ENCODE measurements at regions not wholly inside any gene's neighbourhood (a gene's known extent, or its start where the extent isn't known, plus 50 kb on each side); places are given as distances from the start of the nearest gene placed in this dataset.
"Not testable (repeated sequence)": the region's sequence is repeated elsewhere in the genome, so short reads cannot be mapped to it uniquely, and the experiment has no call there.

DNA sequence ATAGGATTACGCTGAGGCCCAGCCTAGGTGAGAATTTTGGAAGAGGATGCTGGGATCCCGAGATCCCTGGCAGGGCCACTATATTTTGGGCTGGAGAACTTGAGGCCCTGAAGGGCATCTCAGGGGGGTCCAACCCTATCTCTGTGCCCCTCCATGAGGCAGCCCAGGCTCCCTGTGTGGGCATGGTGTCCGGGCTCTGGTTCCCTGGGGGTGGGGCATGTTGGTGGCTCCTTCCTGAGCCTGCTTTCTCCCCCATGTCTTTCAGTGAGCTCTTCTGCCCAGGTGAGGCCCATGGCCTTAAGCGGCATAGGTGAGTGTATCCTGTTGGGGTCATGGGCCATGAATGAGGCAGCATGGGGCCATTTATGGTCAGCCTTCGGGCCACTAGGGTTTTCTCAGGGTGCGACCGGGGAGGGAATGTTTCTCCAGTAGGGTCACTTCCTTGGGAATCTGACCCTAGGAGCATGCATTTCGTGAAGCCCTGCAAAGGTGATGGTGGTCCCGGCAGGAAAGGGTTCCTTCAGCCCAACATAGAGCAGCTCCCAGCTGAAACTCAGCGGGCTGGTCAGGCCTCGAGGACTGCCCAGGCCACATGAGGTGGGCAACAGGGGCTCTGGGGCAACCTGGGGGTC, 191.3 kb downstream of the UBE3A start (continued):
- TF ChIP-seq, protein P1, sequence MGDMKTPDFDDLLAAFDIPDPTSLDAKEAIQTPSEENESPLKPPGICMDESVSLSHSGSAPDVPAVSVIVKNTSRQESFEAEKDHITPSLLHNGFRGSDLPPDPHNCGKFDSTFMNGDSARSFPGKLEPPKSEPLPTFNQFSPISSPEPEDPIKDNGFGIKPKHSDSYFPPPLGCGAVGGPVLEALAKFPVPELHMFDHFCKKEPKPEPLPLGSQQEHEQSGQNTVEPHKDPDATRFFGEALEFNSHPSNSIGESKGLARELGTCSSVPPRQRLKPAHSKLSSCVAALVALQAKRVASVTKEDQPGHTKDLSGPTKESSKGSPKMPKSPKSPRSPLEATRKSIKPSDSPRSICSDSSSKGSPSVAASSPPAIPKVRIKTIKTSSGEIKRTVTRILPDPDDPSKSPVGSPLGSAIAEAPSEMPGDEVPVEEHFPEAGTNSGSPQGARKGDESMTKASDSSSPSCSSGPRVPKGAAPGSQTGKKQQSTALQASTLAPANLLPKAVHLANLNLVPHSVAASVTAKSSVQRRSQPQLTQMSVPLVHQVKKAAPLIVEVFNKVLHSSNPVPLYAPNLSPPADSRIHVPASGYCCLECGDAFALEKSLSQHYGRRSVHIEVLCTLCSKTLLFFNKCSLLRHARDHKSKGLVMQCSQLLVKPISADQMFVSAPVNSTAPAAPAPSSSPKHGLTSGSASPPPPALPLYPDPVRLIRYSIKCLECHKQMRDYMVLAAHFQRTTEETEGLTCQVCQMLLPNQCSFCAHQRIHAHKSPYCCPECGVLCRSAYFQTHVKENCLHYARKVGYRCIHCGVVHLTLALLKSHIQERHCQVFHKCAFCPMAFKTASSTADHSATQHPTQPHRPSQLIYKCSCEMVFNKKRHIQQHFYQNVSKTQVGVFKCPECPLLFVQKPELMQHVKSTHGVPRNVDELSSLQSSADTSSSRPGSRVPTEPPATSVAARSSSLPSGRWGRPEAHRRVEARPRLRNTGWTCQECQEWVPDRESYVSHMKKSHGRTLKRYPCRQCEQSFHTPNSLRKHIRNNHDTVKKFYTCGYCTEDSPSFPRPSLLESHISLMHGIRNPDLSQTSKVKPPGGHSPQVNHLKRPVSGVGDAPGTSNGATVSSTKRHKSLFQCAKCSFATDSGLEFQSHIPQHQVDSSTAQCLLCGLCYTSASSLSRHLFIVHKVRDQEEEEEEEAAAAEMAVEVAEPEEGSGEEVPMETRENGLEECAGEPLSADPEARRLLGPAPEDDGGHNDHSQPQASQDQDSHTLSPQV (IDR thresholded peaks at IDR 0.05): no peak
- TF ChIP-seq, protein P2, sequence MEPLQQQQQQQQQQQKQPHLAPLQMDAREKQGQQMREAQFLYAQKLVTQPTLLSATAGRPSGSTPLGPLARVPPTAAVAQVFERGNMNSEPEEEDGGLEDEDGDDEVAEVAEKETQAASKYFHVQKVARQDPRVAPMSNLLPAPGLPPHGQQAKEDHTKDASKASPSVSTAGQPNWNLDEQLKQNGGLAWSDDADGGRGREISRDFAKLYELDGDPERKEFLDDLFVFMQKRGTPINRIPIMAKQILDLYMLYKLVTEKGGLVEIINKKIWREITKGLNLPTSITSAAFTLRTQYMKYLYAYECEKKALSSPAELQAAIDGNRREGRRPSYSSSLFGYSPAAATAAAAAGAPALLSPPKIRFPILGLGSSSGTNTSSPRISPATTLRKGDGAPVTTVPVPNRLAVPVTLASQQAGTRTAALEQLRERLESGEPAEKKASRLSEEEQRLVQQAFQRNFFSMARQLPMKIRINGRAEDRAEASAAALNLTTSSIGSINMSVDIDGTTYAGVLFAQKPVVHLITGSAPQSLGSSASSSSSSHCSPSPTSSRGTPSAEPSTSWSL (CRISPR knock-in tag; IDR thresholded peaks at IDR 0.05; ENCODE audit: borderline replicate concordance): no peak
- TF ChIP-seq, protein P3, sequence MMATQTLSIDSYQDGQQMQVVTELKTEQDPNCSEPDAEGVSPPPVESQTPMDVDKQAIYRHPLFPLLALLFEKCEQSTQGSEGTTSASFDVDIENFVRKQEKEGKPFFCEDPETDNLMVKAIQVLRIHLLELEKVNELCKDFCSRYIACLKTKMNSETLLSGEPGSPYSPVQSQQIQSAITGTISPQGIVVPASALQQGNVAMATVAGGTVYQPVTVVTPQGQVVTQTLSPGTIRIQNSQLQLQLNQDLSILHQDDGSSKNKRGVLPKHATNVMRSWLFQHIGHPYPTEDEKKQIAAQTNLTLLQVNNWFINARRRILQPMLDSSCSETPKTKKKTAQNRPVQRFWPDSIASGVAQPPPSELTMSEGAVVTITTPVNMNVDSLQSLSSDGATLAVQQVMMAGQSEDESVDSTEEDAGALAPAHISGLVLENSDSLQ (IDR thresholded peaks at IDR 0.05): no peak
- TF ChIP-seq GTF2E2 (tag; IDR thresholded peaks at IDR 0.05): no peak
- no peak for TF ChIP-seq E2F3 (CRISPR knock-in tag; IDR thresholded peaks at IDR 0.05)
- TF ChIP-seq SIX5 (IDR thresholded peaks at IDR 0.05; ENCODE audit: borderline replicate concordance in 1 of 2, insufficient read depth in 1 of 2, low read depth in 1 of 2, low read length in 2 of 2): no peak

DNA sequence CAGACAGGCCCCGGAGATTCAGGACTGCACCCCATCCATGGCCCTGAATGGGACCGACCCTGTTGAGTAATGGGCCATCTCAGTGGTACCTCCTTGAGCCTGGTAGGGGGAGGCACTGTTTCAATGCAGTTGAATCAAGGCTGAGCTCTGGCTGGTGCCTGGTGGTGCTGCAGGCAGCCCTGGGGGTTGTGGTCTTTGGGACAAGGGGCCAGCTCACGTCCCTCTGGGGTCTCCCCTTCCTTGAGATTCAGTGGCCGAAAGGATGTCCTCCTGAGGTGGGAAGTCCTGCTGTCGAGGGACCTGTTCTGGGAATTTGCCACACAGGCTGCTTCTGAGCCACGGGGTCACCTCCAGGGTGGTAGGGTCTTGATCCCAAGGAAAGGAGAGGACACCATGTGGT, 190.7 kb downstream of the UBE3A start:
- CTCF ChIA-PET (ENCODE audit: low intra/inter-chr PET ratio); H3K27ac ChIP-seq (ENCODE audit: extremely low read depth, low read depth, low read length); ATAC-seq; H4K20me1 ChIP-seq (replicated peaks; ENCODE audit: control insufficient read depth, insufficient read depth, low read length); BruUV-seq (replicated peaks); H3K4me2 ChIP-seq (ENCODE audit: insufficient read depth, low read length); intact Hi-C loops (cut with micrococcal nuclease); in situ Hi-C loops (cut with MboI); FAIRE-seq; H3K79me2 ChIP-seq (ENCODE audit: control insufficient read depth, insufficient read depth, low read length); POLR2A ChIA-PET; H3K27me3 ChIP-seq (ENCODE audit: control insufficient read depth in 2 of 2, insufficient read depth in 2 of 2, low read length in 2 of 2); DNase-seq (ENCODE audit: extremely low read depth in 1 of 4, low spot score in 3 of 4); H3K9ac ChIP-seq (ENCODE audit: insufficient read depth in 1 of 2, low read depth in 2 of 2, low read length in 2 of 2); H3K4me3 ChIP-seq; H2AFZ ChIP-seq (ENCODE audit: low read depth, low read length); H3K4me1 ChIP-seq (replicated peaks in 1 of 2; ENCODE audit: control insufficient read depth in 2 of 2, insufficient read depth in 2 of 2, low read length in 2 of 2); H3K9me1 ChIP-seq (ENCODE audit: control insufficient read depth, insufficient read depth, low read length); H3K9me3 ChIP-seq (replicated peaks; ENCODE audit: control insufficient read depth, insufficient read depth, low read depth, low read length); H3K36me3 ChIP-seq (ENCODE audit: control insufficient read depth, insufficient read depth, low read length): not testable (repeated sequence)
- 0% methylated on average over 1 of the region's 6 CpGs for WGBS (ENCODE audit: insufficient coverage, low coverage, missing lambda C conversion rate)
